HG03457 (cell line): ENCODE measurements at regions not wholly inside any gene's neighbourhood (a gene's known extent, or its start where the extent isn't known, plus 50 kb on each side); places are given as distances from the start of the nearest gene placed in this dataset.
"Not testable (repeated sequence)": the region's sequence is repeated elsewhere in the genome, so short reads cannot be mapped to it uniquely, and the experiment has no call there.

Source experiments
- ATAC-seq: cut with Tn5 transposase; IDR thresholded peaks from one replicate; pipeline ENCODE4 v1.9.1; 2021; ENCODE audit warnings: moderate number of reproducible peaks; ENCODE audit not compliant: unreplicated experiment

- ATAC-seq, result no peak
These were observed 641.6 kb downstream of the LRRC70 start for GRCh38 chr5:63220244-63220643.

DNA sequence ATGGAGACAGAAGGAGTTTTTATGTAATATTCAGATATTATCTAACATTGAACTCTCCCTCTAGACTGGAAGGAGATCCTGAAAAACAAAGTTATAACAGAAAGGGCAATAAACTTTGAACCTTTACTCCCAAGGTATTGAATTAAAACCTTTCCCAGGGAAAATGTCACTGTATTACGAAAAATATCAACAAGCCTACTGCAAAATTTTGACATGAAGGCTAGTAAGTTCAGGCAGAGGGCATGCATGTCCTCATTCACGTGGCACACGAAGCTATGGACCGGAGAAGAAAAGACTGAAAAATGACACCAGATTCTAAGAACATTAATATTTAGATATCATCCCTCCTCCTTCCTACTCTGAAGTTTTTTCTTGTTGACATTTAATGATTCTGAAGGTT lies 638.8 kb downstream of the LRRC70 start:
- no peak for ATAC-seq

- ATAC-seq, result no peak
These were observed 634.6 kb downstream of the LRRC70 start for GRCh38 chr5:63213256-63213655.

DNA sequence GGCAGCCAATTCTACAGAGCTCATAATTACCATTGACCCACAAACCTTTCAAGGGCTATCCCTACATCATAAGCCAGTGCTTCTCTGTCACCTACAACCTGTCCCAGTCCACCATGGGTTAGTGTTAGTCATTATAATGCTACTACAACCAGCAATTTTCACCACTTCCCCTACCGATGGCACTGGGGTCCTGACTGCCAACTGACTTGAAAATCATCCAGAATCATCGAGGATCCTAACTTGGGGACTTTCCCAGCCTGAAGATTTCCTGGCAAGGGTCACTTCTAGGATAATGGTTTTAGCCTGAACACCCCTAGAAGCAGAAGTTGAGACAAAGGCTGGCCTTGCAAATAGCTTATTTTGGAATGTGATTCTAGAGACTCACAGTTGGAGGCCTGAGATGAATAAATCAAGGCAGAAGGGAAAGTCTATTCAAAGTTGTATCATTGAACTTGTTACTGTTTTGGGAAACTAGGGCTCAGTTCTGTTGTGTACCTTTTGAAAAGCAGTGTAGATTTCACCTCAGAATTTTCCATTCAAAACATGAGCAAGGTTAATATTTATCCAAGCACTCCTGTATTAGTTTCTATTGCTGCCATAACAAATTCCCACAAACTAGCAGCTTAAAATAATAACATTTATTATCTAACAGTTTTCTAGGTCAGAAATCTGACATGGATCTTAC lies 633.0 kb downstream of the LRRC70 start:
- no peak for ATAC-seq

DNA sequence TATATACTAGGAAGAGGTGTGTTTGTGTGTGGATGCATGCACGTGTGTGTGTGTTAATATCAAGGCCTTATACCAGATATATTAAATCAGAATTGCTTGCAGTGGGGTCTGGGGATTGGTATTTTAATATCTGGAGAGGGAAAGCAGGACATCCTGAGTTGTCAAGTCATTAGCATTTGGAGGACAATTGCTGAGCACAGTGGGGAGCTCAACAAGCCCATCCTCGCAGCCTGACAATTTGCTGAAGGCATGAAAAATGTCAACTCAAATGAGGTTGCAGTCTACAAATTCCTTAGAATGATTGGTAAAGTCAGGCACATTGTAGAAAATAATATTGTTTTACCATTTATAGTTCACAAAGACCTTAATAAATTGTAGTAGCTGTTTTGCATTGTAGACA lies 627.4 kb downstream of the LRRC70 start:
- ATAC-seq, result no peak

GRCh38 chr5:63201738-63202137 lies 623.1 kb downstream of the LRRC70 start:
- no peak for ATAC-seq

DNA sequence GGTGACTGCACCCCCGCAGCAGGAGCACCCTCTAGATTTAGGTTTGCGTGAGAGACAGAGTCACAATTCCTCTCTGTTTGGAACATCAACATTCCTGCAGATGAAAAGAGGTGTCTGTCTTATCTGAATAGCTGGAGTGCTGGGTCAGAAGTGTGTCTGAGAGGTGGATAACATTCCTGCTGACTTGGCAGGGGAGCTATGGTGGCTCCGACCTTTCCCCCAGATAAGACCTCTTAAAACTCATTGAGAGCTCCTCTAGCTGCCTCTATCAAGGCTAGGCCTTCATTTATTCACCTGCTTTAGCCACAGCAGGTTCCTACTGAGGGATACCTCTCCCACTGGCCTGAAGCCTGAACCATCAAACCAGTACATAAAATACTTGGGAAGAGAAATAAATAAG lies 615.5 kb downstream of the LRRC70 start:
- ATAC-seq, result no peak

DNA sequence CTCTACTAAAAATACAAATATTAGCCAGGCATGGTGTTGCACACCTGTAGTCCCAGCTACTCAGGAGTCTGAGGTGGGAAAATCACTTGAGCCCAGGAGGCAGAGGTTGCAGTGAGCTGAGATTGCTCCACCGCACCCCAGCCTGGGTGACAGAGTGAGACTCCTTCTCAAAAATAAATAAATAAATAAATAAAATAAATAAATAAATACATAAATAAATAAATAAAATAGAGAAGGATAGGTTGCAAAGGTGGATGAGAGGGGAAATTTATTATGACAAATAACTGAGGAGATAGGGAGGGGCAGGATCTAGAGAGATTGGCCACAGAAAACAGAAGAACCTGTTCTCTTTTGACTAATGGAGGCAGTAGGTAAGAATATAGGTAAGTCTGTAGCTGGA lies 601.6 kb downstream of the LRRC70 start:
- not testable (repeated sequence) for ATAC-seq

GRCh38 chr5:63175850-63176249 lies 597.2 kb downstream of the LRRC70 start:
- ATAC-seq, result no peak

DNA sequence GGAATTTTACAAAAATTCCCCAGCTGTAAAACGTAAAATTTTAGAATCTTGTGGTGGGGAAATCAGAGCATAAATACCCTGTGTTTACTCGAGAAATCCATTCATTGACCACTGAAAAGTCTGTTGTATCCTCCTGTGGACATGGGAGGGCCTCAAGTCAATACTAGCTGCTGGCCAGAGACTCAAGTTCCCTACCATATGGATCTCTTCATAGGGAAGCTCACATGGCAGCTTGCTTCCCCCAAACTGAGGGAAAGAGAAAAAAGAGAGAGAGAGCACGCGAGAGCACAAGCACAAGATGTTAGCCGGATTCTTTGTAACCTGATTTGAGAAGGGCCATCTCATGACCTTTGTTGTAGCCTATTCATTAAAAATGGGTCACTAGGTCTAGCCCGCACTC lies 591.9 kb downstream of the LRRC70 start:
- ATAC-seq, result no peak

DNA sequence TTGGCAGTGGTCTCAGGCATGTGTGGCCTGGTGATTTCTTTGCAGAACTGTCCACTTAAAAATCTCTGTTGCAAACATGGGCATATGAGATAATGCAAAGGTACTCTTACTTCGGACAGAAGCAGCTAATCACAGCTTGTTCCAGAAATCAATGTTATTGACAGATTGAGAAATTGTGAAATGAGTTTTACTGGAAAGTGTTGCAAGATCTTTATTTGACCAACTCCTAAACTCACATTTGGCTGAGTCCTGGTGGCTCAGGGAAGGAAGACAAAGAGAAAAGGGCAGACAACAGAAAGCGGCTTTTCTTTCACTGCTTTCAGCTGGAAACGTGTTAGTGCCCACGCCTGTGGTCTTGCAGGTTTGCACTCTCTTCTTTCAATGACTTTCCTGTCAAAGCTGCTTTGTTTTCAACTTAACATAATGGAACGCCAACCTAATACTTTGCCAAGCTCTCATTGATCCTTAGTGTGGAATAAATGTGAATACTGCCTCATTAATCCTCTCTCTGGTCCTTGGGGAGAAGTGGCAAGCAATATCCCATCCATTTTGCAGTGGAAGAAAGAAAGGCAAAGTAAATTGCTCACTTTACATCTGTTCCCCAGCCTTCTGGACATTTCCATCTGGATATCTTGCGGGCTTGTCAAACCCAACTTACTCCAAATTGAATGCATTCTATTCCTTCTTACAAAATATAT lies 586.4 kb downstream of the LRRC70 start:
- ATAC-seq, result no peak

GRCh38 chr5:63164339-63164738 lies 585.7 kb downstream of the LRRC70 start:
- ATAC-seq, result no peak

GRCh38 chr5:63155310-63155631 lies 576.7 kb downstream of the LRRC70 start:
- ATAC-seq, result no peak

DNA sequence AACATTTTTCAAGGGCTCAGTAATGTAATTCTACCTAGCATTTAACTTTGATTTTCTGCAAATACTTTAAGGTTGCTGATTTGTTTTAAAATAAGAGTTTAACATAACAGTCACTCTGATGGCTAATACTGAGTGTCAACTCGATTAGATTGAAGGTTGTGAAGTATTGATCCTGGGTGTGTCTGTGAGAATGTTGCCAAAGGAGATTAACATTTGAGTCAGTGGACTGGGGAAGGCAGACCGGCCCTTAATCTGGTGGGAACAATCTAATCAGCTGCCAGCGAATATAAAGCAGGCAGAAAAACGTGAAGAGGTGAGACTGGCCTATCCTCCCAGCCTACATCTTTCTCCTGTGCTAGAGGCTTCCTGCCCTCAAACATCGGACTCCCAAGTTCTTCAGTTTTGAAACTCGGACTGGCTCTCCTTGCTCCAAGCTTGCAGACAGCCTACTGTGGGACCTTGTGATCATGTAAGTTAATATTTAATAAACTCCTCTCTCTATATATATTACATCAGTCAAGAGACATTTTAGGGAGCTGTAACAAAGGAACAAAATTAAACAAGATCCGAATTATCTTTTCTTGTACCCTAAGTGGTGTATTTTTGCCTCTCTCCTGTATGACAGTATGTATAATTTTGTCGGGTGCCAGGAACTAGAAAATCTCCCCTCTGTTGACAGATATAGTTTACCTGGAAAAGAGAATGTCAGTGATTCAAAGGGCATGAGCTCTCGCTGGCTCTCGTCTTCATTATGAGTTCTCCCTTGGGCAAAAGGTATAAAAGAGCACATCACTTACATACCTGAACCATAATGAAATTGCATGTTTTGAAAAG lies 576.1 kb downstream of the LRRC70 start:
- no peak for ATAC-seq

DNA sequence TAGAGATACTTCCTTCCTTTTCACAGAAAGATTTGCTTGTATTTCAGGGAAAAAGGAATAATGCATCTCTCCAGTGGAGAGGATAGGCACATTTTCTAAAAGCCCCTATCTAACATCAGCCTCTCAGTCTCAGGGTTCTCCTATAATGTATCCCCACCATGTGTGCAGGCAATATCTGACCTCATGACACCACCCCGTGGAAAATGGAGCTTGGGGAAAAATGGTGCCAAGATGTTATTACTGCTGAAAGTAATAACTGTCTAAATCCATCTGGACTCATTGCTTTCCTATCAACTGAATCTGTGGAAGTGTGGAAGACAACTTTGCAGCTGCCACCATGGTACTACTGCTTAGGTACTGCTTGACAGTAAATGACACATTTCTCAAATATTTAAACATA lies 574.3 kb downstream of the LRRC70 start:
- ATAC-seq, result no peak

GRCh38 chr5:63145167-63145566 lies 566.5 kb downstream of the LRRC70 start:
- ATAC-seq, result no peak

DNA sequence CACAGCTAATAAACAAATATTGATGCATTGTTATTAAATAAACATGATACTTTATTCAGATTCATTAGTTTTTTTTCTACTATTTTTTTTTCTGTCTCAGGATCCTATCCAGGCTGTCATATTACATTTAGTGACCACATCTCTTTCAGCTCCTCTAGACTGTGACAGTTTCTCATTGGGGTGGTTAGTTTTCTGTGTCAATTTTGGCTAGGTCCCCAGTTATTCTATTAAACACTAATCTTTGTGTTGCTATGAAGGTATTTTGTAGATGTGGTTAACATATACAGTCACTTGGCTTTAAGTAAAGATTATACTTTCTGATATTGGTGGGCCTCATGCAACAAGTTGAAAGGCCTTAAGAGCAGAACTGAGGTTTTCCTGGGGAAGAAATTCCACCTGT lies 563.0 kb downstream of the LRRC70 start:
- no peak for ATAC-seq

- no peak for ATAC-seq
These were observed 556.7 kb downstream of the LRRC70 start for GRCh38 chr5:63135291-63135690.

DNA sequence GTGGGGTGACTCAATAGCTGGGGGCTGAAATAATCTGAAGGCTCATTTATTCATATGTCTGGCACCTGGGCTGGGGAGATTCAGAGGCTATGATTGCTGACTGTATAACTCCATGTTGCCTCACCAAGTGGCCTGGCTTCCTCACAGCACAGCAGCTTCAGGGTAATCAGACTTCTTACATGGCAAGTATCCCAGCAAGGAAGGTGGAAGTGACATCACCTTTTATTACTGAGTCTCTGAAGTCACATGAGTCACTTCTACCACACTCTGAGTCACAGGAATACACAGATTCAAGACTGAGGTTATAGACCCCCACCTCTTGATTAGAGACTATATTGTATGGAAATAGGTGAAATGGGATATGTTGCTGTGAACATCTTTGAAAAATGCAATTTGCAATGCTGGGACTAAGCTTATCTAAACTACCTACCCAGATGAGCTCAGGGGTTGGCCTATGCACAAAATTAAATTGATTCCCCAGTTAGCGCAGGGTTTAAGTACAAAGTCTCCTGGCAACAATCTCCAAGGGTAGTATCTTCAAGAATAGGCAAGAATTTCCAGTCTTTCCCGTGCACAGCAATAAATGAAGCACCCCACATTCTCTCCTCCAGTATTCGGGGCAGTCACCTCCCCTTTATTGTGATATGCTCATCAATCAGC lies 553.1 kb downstream of the LRRC70 start:
- ATAC-seq, result no peak

DNA sequence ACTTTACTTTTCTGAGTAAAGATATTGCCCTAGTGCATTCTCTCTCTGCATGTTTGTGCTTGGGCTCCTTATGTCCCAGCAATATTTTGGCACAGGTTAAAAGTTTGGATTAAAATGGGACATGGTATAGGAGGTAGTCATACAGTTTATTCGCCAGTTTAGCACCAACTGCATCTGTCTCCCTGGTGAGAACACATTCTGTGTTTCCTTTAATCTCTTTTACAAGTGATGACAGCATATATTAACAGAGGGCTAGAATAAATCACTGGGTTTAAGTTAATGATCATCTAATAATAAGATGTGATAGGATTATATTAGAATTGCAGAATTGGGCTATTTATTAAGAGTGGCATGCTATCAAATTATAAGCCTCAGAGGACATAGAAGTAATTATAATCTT lies 550.1 kb downstream of the LRRC70 start:
- ATAC-seq, result no peak

GRCh38 chr5:63128018-63128417 lies 549.4 kb downstream of the LRRC70 start:
- peak; percentile 64 for ATAC-seq

GRCh38 chr5:63127054-63127453 lies 548.4 kb downstream of the LRRC70 start:
- ATAC-seq, result no peak
